ENCODE measurements at regions not wholly inside any gene's neighbourhood (a gene's known extent, or its start where the extent isn't known, plus 50 kb on each side); places are given as distances from the start of the nearest gene placed in this dataset.

GRCh38 chr6:119536666-119537065 lies 187.1 kb upstream of the MAN1A1 start:
- H3K36me3 ChIP-seq (replicated peaks in 1 of 2; ENCODE audit: control insufficient read depth in 1 of 2, insufficient read depth in 2 of 2, low read length in 1 of 2): no peaks in the 10 kb centered on the region
- ChIA-PET POLR2A (no interaction called here), CTCF (no interaction called here)
- peaks cover 4 to 6% of the 10 kb centered on the region in 2 experiments; a peak in 3 of 4 replicates for H3K4me1 ChIP-seq (ENCODE audit: control insufficient read depth in 1 of 2, insufficient read depth in 2 of 2, low read depth in 1 of 2, low read length in 1 of 2)
- no peak overlapping the region for H3K4me3 ChIP-seq (ENCODE audit: low read depth in 2 of 2, low read length in 1 of 2)
- 77% methylated on average over 5 of the region's 5 CpGs for WGBS (ENCODE audit: low lambda C conversion rate)
- no peak overlapping the region for H3K4me2 ChIP-seq
- no peak overlapping the region for H3K9ac ChIP-seq
- H3K9me3 ChIP-seq: no peaks in the 10 kb centered on the region
- no peak for TF ChIP-seq NFIC (IDR thresholded peaks at IDR 0.05; ENCODE audit: borderline replicate concordance)
- TF ChIP-seq FOSL2 (IDR thresholded peaks at IDR 0.05; ENCODE audit: borderline replicate concordance, low read depth): no peak
- no peak for TF ChIP-seq EP300 (IDR thresholded peaks at IDR 0.05; ENCODE audit: borderline replicate concordance in 1 of 2, low read depth in 1 of 2, low read length in 1 of 2)
- TF ChIP-seq EZH2phosphoT487 (IDR thresholded peaks at IDR 0.05; ENCODE audit: borderline replicate concordance, low read depth): no peak
- no peak for TF ChIP-seq GABPA (IDR thresholded peaks at IDR 0.05; ENCODE audit: low read depth)
- TF ChIP-seq CHD2 (IDR thresholded peaks at IDR 0.05; ENCODE audit: low read length, partially characterized antibody): no peak
- TF ChIP-seq TCF12 (IDR thresholded peaks at IDR 0.05): no peak
- no peak for TF ChIP-seq NRF1 (IDR thresholded peaks at IDR 0.05; ENCODE audit: low read depth, low read length)
- no peak for TF ChIP-seq TEAD4 (IDR thresholded peaks at IDR 0.05; ENCODE audit: borderline replicate concordance, insufficient read depth)
- no peak for TF ChIP-seq ELF1 (IDR thresholded peaks at IDR 0.05)
- no peak overlapping the region for H2AFZ ChIP-seq (ENCODE audit: low read depth)
- H3K79me2 ChIP-seq (ENCODE audit: insufficient read depth): no peaks in the 10 kb centered on the region
- H3F3A ChIP-seq (replicated peaks; ENCODE audit: insufficient read depth): peaks cover 10% of the 10 kb centered on the region
- no peaks in the 10 kb centered on the region for H3K27me3 ChIP-seq (ENCODE audit: insufficient read depth)
- no peak overlapping the region for H3K27ac ChIP-seq (ENCODE audit: low read depth in 2 of 2, low read length in 1 of 2)
- no peak for DNase-seq
- H4K20me1 ChIP-seq (ENCODE audit: insufficient read depth): no peaks in the 10 kb centered on the region
- H3K9me2 ChIP-seq: no peaks in the 10 kb centered on the region

DNA sequence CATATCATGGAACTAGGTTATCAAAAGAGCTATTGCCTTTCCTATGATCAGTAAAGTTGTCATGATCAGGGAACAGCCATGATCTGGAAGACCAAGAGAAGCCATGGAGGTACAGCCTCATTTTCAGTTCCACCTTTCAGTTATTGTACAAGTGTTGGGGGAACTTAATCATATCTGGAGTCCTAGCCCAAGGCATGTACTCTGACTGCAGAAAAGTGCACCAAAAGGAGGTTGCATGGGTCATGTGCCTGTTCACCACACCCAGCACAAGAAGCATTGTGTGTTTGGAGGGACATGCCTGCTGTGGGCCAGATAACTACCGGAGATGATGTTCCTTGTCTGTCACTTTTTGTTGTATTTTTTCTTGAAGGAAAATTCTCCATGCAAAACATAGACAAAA lies 185.8 kb upstream of the MAN1A1 start:
- H3K4me3 ChIP-seq (ENCODE audit: low read depth in 2 of 2, low read length in 1 of 2): no peak overlapping the region
- no peak for TF ChIP-seq TCF12 (IDR thresholded peaks at IDR 0.05)
- TF ChIP-seq NRF1 (IDR thresholded peaks at IDR 0.05; ENCODE audit: low read depth, low read length): no peak
- no peak for TF ChIP-seq FOXM1 (IDR thresholded peaks at IDR 0.05; ENCODE audit: low read depth)
- TF ChIP-seq, protein P1, sequence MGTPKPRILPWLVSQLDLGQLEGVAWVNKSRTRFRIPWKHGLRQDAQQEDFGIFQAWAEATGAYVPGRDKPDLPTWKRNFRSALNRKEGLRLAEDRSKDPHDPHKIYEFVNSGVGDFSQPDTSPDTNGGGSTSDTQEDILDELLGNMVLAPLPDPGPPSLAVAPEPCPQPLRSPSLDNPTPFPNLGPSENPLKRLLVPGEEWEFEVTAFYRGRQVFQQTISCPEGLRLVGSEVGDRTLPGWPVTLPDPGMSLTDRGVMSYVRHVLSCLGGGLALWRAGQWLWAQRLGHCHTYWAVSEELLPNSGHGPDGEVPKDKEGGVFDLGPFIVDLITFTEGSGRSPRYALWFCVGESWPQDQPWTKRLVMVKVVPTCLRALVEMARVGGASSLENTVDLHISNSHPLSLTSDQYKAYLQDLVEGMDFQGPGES (IDR thresholded peaks at IDR 0.05; ENCODE audit: low read depth, low read length): no peak
- TF ChIP-seq ZBTB33 (IDR thresholded peaks at IDR 0.05; ENCODE audit: borderline replicate concordance, low read depth): no peak
- TF ChIP-seq JUND (IDR thresholded peaks at IDR 0.05): no peak
- no peak for TF ChIP-seq NFIC (IDR thresholded peaks at IDR 0.05; ENCODE audit: borderline replicate concordance)
- TF ChIP-seq, protein P2, sequence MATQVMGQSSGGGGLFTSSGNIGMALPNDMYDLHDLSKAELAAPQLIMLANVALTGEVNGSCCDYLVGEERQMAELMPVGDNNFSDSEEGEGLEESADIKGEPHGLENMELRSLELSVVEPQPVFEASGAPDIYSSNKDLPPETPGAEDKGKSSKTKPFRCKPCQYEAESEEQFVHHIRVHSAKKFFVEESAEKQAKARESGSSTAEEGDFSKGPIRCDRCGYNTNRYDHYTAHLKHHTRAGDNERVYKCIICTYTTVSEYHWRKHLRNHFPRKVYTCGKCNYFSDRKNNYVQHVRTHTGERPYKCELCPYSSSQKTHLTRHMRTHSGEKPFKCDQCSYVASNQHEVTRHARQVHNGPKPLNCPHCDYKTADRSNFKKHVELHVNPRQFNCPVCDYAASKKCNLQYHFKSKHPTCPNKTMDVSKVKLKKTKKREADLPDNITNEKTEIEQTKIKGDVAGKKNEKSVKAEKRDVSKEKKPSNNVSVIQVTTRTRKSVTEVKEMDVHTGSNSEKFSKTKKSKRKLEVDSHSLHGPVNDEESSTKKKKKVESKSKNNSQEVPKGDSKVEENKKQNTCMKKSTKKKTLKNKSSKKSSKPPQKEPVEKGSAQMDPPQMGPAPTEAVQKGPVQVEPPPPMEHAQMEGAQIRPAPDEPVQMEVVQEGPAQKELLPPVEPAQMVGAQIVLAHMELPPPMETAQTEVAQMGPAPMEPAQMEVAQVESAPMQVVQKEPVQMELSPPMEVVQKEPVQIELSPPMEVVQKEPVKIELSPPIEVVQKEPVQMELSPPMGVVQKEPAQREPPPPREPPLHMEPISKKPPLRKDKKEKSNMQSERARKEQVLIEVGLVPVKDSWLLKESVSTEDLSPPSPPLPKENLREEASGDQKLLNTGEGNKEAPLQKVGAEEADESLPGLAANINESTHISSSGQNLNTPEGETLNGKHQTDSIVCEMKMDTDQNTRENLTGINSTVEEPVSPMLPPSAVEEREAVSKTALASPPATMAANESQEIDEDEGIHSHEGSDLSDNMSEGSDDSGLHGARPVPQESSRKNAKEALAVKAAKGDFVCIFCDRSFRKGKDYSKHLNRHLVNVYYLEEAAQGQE (IDR thresholded peaks at IDR 0.05; ENCODE audit: low read depth, low read length): no peak
- no peaks in the 10 kb centered on the region for H3K27me3 ChIP-seq (ENCODE audit: insufficient read depth)
- ChIA-PET POLR2A (no interaction called here), CTCF (interaction anchor here (1.3 kb wide), 2 partner anchors 63 to 184 kb away, joined by 3 to 4 read pairs; no protein-coding TSS in a partner anchor)
- WGBS (ENCODE audit: low lambda C conversion rate): 90% methylated on average over 1 of the region's 1 CpG
- H4K20me1 ChIP-seq (ENCODE audit: insufficient read depth): no peaks in the 10 kb centered on the region
- no peaks in the 10 kb centered on the region for H3K79me2 ChIP-seq (ENCODE audit: insufficient read depth)
- H3F3A ChIP-seq (replicated peaks; ENCODE audit: insufficient read depth): peaks cover under 1% of the 10 kb centered on the region
- H3K9me2 ChIP-seq: no peaks in the 10 kb centered on the region
- peaks cover under 1 to 2% of the 10 kb centered on the region in 2 experiments; a peak in 2 of 4 replicates for H3K4me1 ChIP-seq (ENCODE audit: control insufficient read depth in 1 of 2, insufficient read depth in 2 of 2, low read depth in 1 of 2, low read length in 1 of 2)
- no peak overlapping the region for H3K4me2 ChIP-seq
- no peak overlapping the region for H3K27ac ChIP-seq (ENCODE audit: low read depth in 2 of 2, low read length in 1 of 2)
- H2AFZ ChIP-seq (ENCODE audit: low read depth): no peak overlapping the region
- no peak for DNase-seq
- no peak overlapping the region for H3K9ac ChIP-seq
- no peaks in the 10 kb centered on the region for H3K36me3 ChIP-seq (replicated peaks in 1 of 2; ENCODE audit: control insufficient read depth in 1 of 2, insufficient read depth in 2 of 2, low read length in 1 of 2)
- H3K9me3 ChIP-seq: no peaks in the 10 kb centered on the region
